ENCODE measurements at regions not wholly inside any gene's neighbourhood (a gene's known extent, or its start where the extent isn't known, plus 50 kb on each side); places are given as distances from the start of the nearest gene placed in this dataset.

DNA sequence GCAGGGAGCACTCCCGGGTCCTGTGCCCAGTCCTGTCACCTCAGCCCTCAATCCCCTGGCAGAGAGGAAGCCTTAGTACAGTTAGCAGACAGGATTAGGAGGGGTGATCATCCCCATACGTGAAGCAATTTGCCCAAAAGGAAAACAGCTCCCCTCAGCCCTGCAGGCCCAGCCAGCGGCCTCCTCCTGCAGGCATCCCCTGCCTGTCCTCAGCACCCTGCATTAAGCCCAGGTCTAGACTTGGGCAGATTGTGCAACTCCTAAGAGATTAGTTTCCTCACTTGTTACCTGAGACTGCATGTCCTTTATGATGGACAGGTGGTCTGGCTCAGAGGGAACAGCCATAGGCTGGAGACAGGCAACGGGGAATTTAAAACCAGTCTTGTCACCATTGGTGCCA lies 95.5 kb upstream of the TMEM45B start:
- Mint-ChIP-seq H3K27ac (no peak overlapping the region), H3K9me3 (no peaks in the 10 kb centered on the region), H3K36me3 (ENCODE audit: low read depth) (no peaks in the 10 kb centered on the region), H3K4me1 (peaks cover 10% of the 10 kb centered on the region), H3K27me3 (peaks cover 4% of the 10 kb centered on the region), H3K4me3 (no peak overlapping the region)
- ChIA-PET POLR2A (no interaction called here), CTCF (no interaction called here)
- no peak for DNase-seq

- CTCF ChIA-PET = no interaction called here
- POLR2A ChIA-PET = no interaction called here
These were observed 94.7 kb upstream of the TMEM45B start for GRCh38 chr11:129720994-129721393.

GRCh38 chr11:129721685-129722084 lies 94.0 kb upstream of the TMEM45B start:
- Mint-ChIP-seq H3K36me3 (ENCODE audit: low read depth) (no peaks in the 10 kb centered on the region), H3K27ac (no peak overlapping the region), H3K4me1 (peaks cover 10% of the 10 kb centered on the region), H3K9me3 (no peaks in the 10 kb centered on the region), H3K27me3 (peaks cover 3% of the 10 kb centered on the region), H3K4me3 (no peak overlapping the region)
- ChIA-PET CTCF (no interaction called here), POLR2A (no interaction called here)
- DNase-seq = no peak

More at GRCh38 chr11:129720994-129721393, 94.7 kb upstream of the TMEM45B start:
- Mint-ChIP-seq H3K27me3 (peaks cover 3% of the 10 kb centered on the region), H3K4me1 (peaks cover 10% of the 10 kb centered on the region), H3K36me3 (ENCODE audit: low read depth) (no peaks in the 10 kb centered on the region), H3K27ac (no peak overlapping the region), H3K9me3 (no peaks in the 10 kb centered on the region), H3K4me3 (no peak overlapping the region)
- DNase-seq = no peak

GRCh38 chr11:129722529-129722928 lies 93.1 kb upstream of the TMEM45B start:
- H3K36me3 Mint-ChIP-seq (ENCODE audit: low read depth) = no peaks in the 10 kb centered on the region
- POLR2A ChIA-PET = no interaction called here
- H3K4me1 Mint-ChIP-seq = peaks cover 10% of the 10 kb centered on the region
- DNase-seq = no peak
- H3K4me3 Mint-ChIP-seq = no peak overlapping the region
- H3K27ac Mint-ChIP-seq = no peak overlapping the region
- H3K27me3 Mint-ChIP-seq = peaks cover 3% of the 10 kb centered on the region
- CTCF ChIA-PET = no interaction called here
- no peaks in the 10 kb centered on the region for H3K9me3 Mint-ChIP-seq

GRCh38 chr11:129723146-129723760 lies 92.4 kb upstream of the TMEM45B start:
- H3K4me1 Mint-ChIP-seq = peaks cover 10% of the 10 kb centered on the region
- H3K36me3 Mint-ChIP-seq (ENCODE audit: low read depth) = no peaks in the 10 kb centered on the region
- H3K4me3 Mint-ChIP-seq = no peak overlapping the region
- no peaks in the 10 kb centered on the region for H3K9me3 Mint-ChIP-seq
- no peak overlapping the region for H3K27ac Mint-ChIP-seq
- CTCF ChIA-PET = interaction anchor here (0.6 kb wide), 1 partner anchor 54 kb away, joined by 3 read pairs; no protein-coding TSS in a partner anchor
- peaks cover 3% of the 10 kb centered on the region for H3K27me3 Mint-ChIP-seq
- POLR2A ChIA-PET = no interaction called here
- no peak for DNase-seq

DNA sequence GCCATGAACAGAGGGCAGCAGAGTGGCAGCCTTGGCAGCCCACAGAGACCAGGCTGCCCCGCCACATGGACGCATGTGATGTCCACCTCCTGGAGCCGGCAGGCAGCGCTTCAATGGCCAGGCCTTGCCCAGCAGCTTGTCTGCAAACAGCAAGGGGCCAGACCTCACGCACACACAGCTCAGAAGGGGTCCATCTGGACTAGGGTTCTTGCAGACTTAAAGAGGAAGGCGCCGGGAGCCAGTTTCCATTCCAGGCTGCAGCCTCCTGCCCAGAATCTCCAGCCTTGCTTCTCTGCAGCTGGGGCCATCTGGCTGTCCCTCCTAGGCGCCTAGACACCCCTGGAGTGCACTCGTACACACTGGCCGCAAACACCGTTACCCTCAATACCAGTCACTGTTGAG lies 91.9 kb upstream of the TMEM45B start:
- DNase-seq = no peak
- ChIA-PET POLR2A (no interaction called here), CTCF (interaction anchor here (0.6 kb wide), 1 partner anchor 53 kb away, joined by 3 read pairs; no protein-coding TSS in a partner anchor)
- Mint-ChIP-seq H3K27me3 (peaks cover 3% of the 10 kb centered on the region), H3K27ac (no peak overlapping the region), H3K4me3 (no peak overlapping the region), H3K9me3 (no peaks in the 10 kb centered on the region), H3K36me3 (ENCODE audit: low read depth) (no peaks in the 10 kb centered on the region), H3K4me1 (peaks cover 10% of the 10 kb centered on the region)

- no peak overlapping the region for H3K27ac Mint-ChIP-seq
- H3K27me3 Mint-ChIP-seq = peaks cover 3% of the 10 kb centered on the region
- no peaks in the 10 kb centered on the region for H3K36me3 Mint-ChIP-seq (ENCODE audit: low read depth)
- H3K4me1 Mint-ChIP-seq = peaks cover 10% of the 10 kb centered on the region
- no peak overlapping the region for H3K4me3 Mint-ChIP-seq
- ChIA-PET POLR2A (no interaction called here), CTCF (no interaction called here)
- DNase-seq = no peak
- H3K9me3 Mint-ChIP-seq = no peaks in the 10 kb centered on the region
These were observed 90.8 kb upstream of the TMEM45B start for GRCh38 chr11:129724866-129725265.

GRCh38 chr11:129726179-129726578 lies 89.5 kb upstream of the TMEM45B start:
- H3K9me3 Mint-ChIP-seq = no peaks in the 10 kb centered on the region
- POLR2A ChIA-PET = no interaction called here
- H3K27me3 Mint-ChIP-seq = no peaks in the 10 kb centered on the region
- CTCF ChIA-PET = no interaction called here
- peaks cover 10% of the 10 kb centered on the region for H3K4me1 Mint-ChIP-seq
- H3K27ac Mint-ChIP-seq = no peak overlapping the region
- no peak overlapping the region for H3K4me3 Mint-ChIP-seq
- no peak for DNase-seq
- H3K36me3 Mint-ChIP-seq (ENCODE audit: low read depth) = no peaks in the 10 kb centered on the region

DNA sequence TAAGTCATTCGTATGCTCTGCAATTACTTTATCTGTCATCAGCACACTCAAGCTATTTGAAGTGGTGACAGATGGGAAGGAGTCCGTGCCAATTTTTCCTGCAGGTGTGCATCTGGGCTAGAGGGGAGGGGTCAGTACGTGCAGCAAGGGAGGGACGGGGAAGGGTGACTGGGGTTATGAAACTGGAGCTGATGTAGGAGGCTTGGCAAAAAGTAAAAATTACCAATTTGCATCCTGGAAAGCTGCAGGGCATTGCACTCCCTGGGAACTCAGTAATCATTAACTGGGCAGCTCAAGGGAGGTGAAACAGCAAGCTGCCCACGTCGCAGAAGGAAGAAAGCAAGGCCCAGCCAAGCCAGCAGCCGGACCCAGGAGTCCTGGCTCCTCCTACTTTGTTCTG lies 87.1 kb upstream of the TMEM45B start:
- POLR2A ChIA-PET = no interaction called here
- H3K36me3 Mint-ChIP-seq (ENCODE audit: low read depth) = no peaks in the 10 kb centered on the region

GRCh38 chr11:129729216-129729615 lies 86.4 kb upstream of the TMEM45B start:
- Mint-ChIP-seq H3K9me3 (no peaks in the 10 kb centered on the region), H3K36me3 (ENCODE audit: low read depth) (no peaks in the 10 kb centered on the region), H3K27me3 (no peaks in the 10 kb centered on the region), H3K4me1 (no peaks in the 10 kb centered on the region), H3K27ac (no peak overlapping the region), H3K4me3 (no peak overlapping the region)
- DNase-seq = no peak
- ChIA-PET POLR2A (no interaction called here), CTCF (no interaction called here)

More for the DNA sequence above, 87.1 kb upstream of the TMEM45B start:
- Mint-ChIP-seq H3K4me1 (no peaks in the 10 kb centered on the region), H3K27me3 (no peaks in the 10 kb centered on the region), H3K9me3 (no peaks in the 10 kb centered on the region), H3K4me3 (no peak overlapping the region), H3K27ac (no peak overlapping the region)
- CTCF ChIA-PET = interaction anchor here (1.0 to 1.1 kb wide), 2 partner anchors 17 to 22 kb away, joined by 3 to 4 read pairs; no protein-coding TSS in a partner anchor
- no peak for DNase-seq

GRCh38 chr11:129729823-129730222 lies 85.8 kb upstream of the TMEM45B start:
- no peak for DNase-seq
- ChIA-PET CTCF (no interaction called here), POLR2A (no interaction called here)
- H3K4me3 Mint-ChIP-seq = no peak overlapping the region
- no peaks in the 10 kb centered on the region for H3K4me1 Mint-ChIP-seq
- no peaks in the 10 kb centered on the region for H3K9me3 Mint-ChIP-seq
- no peaks in the 10 kb centered on the region for H3K27me3 Mint-ChIP-seq
- H3K36me3 Mint-ChIP-seq (ENCODE audit: low read depth) = no peaks in the 10 kb centered on the region
- H3K27ac Mint-ChIP-seq = no peak overlapping the region

DNA sequence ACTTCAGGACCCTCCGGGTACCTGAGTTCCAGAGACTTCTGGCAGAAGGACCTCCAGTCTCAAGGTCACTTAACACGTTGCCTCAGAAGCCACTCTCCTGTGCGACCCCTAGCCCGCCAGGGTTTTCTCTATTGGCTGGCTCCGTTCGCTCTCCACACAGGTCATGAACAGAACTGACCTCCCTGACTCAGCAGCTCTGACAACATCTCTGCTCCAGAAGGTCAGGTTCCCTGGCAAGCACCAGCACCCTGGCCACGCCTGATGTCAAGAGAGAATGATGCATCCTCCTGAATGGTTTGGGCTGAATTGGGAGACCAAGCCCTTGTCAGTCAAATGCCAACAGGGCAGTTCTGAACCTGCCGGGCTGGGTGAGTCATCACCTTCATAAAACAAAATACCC lies 84.3 kb upstream of the TMEM45B start:
- ChIA-PET CTCF (no interaction called here), POLR2A (no interaction called here)
- H3K9me3 Mint-ChIP-seq = no peaks in the 10 kb centered on the region
- H3K4me3 Mint-ChIP-seq = no peak overlapping the region
- no peaks in the 10 kb centered on the region for H3K36me3 Mint-ChIP-seq (ENCODE audit: low read depth)
- no peak overlapping the region for H3K27ac Mint-ChIP-seq
- peaks cover 3% of the 10 kb centered on the region for H3K27me3 Mint-ChIP-seq
- no peaks in the 10 kb centered on the region for H3K4me1 Mint-ChIP-seq
- DNase-seq = no peak

- Mint-ChIP-seq H3K36me3 (ENCODE audit: low read depth) (no peaks in the 10 kb centered on the region), H3K9me3 (no peaks in the 10 kb centered on the region), H3K4me3 (no peak overlapping the region), H3K27ac (no peak overlapping the region), H3K4me1 (no peaks in the 10 kb centered on the region), H3K27me3 (peaks cover 10% of the 10 kb centered on the region)
- DNase-seq = no peak
- ChIA-PET POLR2A (no interaction called here), CTCF (no interaction called here)
These were observed 82.7 kb upstream of the TMEM45B start for GRCh38 chr11:129732941-129733340.

DNA sequence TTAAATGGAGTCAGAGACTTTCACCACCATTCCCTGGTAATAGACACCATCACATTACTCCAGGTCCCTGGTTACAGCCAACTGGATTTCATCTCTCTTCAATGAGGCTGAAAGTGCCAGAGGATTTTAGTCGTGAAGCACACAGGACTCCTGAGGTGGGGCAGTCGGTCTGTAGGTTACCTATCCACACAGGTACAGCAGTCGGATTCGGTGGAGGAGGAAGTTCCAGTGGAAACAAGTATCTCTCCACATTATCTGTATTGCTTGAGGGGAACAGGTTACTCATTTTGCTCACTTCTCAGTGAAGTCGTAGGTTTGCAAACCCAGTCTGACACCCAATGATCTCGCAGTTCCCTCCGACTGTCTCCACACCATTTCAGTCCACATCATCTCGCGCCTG lies 82.3 kb upstream of the TMEM45B start:
- ChIA-PET POLR2A (no interaction called here), CTCF (no interaction called here)
- Mint-ChIP-seq H3K36me3 (ENCODE audit: low read depth) (no peaks in the 10 kb centered on the region), H3K4me1 (no peaks in the 10 kb centered on the region), H3K4me3 (no peak overlapping the region), H3K27me3 (peaks cover 10% of the 10 kb centered on the region), H3K9me3 (no peaks in the 10 kb centered on the region), H3K27ac (no peak overlapping the region)
- no peak for DNase-seq

All from activated CD4-positive, alpha-beta T cell treated with anti-CD3 and anti-CD28 coated beads, Interleukin-2, amount 10 ng/mL, durations not matched to agents 7 days and 5 days (primary cell).